HEK293T (cell line): ENCODE measurements at regions not wholly inside any gene's neighbourhood (a gene's known extent, or its start where the extent isn't known, plus 50 kb on each side); places are given as distances from the start of the nearest gene placed in this dataset.

Source experiments
- BHLHE40 ChIP-seq: fragments of 450-650 bp; IDR thresholded peaks from 2 replicates; pipeline ENCODE4 v1.6.1; 2016; ENCODE audit warnings: mild to moderate bottlenecking, moderate library complexity, borderline replicate concordance
- FOXM1 ChIP-seq: fragments of 450-650 bp; IDR thresholded peaks from 2 replicates; pipeline ENCODE4 v1.6.1; 2017; ENCODE audit warnings: mild to moderate bottlenecking, borderline replicate concordance
- ZNF384 ChIP-seq: fragments of 450-650 bp; IDR thresholded peaks from 2 replicates; pipeline ENCODE4 v1.6.1; 2016

DNA sequence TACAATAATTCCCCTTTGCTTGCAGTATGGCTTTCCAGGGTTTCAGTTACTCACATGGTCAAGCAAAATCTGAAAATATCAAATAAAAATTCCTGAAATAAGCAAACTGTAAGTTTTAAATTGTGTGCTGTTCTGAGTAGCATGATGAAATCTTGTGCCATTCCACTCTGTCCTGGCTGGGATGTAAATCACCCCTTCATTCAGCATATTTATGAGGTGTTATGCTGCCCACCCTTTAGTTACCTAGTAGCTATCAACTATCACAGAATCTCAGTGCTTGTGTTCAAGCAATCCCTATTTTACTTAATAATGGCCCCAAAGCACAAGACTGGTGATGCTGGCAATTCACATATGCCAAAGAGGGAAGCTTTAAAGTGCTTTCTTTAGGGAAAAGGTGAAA lies 867.7 kb upstream of the NRXN1 start:
- no peak for TF ChIP-seq BHLHE40
- no peak for TF ChIP-seq FOXM1
- no peak for TF ChIP-seq ZNF384
